ENCODE measurements at regions not wholly inside any gene's neighbourhood (a gene's known extent, or its start where the extent isn't known, plus 50 kb on each side); places are given as distances from the start of the nearest gene placed in this dataset.

GRCh38 chr1:91171898-91172297 is 150.1 kb upstream of the ZNF644 start:
- DNase-seq (ENCODE audit: low spot score) (no peak), ATAC-seq (no peak)
- H3K27ac Mint-ChIP-seq = no peak overlapping the region
- TF ChIP-seq ZBTB43 (CRISPR knock-in tag; IDR thresholded peaks at IDR 0.05) (no peak), CREB1 (CRISPR knock-in tag; IDR thresholded peaks at IDR 0.05) (no peak), MAX (CRISPR knock-in tag; IDR thresholded peaks at IDR 0.05) (no peak), MYBL2 (CRISPR knock-in tag; IDR thresholded peaks at IDR 0.05) (no peak), HMGA2 (CRISPR knock-in tag; IDR thresholded peaks at IDR 0.05) (no peak), ERG (CRISPR knock-in tag; IDR thresholded peaks at IDR 0.05) (no peak), ZNF317 (CRISPR knock-in tag; IDR thresholded peaks at IDR 0.05; ENCODE audit: borderline replicate concordance, low read depth) (no peak), ZNF512 (CRISPR knock-in tag; IDR thresholded peaks at IDR 0.05; ENCODE audit: borderline replicate concordance) (no peak), TEAD1 (CRISPR knock-in tag; IDR thresholded peaks at IDR 0.05) (no peak), E2F5 (CRISPR knock-in tag; IDR thresholded peaks at IDR 0.05) (no peak), NR3C1 (CRISPR knock-in tag; conservative IDR thresholded peaks at IDR 0.05; ENCODE audit: low read depth) (no peak)
- no peaks in the 10 kb centered on the region for H3K36me3 Mint-ChIP-seq
- ChIA-PET POLR2A (no interaction called here), CTCF (no interaction called here)
- no peaks in the 10 kb centered on the region for H3K9me3 Mint-ChIP-seq
- H3K4me3 Mint-ChIP-seq = no peak overlapping the region
- no peaks in the 10 kb centered on the region; the same call in 1 of the 2 replicates for H3K27me3 Mint-ChIP-seq (ENCODE audit: low read depth)
- no peaks in the 10 kb centered on the region for H3K4me1 Mint-ChIP-seq

- ATAC-seq (no peak), DNase-seq (ENCODE audit: low spot score) (no peak)
- Mint-ChIP-seq H3K9me3 (no peaks in the 10 kb centered on the region), H3K36me3 (no peaks in the 10 kb centered on the region), H3K4me1 (peaks cover 6% of the 10 kb centered on the region), H3K27me3 (ENCODE audit: low read depth) (no peaks in the 10 kb centered on the region; the same call in 1 of the 2 replicates), H3K27ac (no peak overlapping the region), H3K4me3 (no peak overlapping the region)
- ChIA-PET POLR2A (no interaction called here), CTCF (interaction anchor here (1.9 kb wide), 1 partner anchor 108 kb away, joined by 6 read pairs; no protein-coding TSS in a partner anchor)
- TF ChIP-seq CTCF (IDR thresholded peaks at IDR 0.05) = no peak
- TF ChIP-seq SP1 (CRISPR knock-in tag; conservative IDR thresholded peaks at IDR 0.05) = no peak
- no peak for TF ChIP-seq HMGA2 (CRISPR knock-in tag; IDR thresholded peaks at IDR 0.05)
- no peak for TF ChIP-seq ZNF121 (CRISPR knock-in tag; IDR thresholded peaks at IDR 0.05)
- TF ChIP-seq ZNF532 (CRISPR knock-in tag; IDR thresholded peaks at IDR 0.05; ENCODE audit: borderline replicate concordance) = no peak
- TF ChIP-seq IRF2 (CRISPR knock-in tag; IDR thresholded peaks at IDR 0.05; ENCODE audit: borderline replicate concordance, low read depth) = no peak
- TF ChIP-seq ZNF281 (CRISPR knock-in tag; IDR thresholded peaks at IDR 0.05) = no peak
- no peak for TF ChIP-seq ZNF396 (CRISPR knock-in tag; IDR thresholded peaks at IDR 0.05; ENCODE audit: borderline replicate concordance)
- no peak for TF ChIP-seq ZNF317 (CRISPR knock-in tag; IDR thresholded peaks at IDR 0.05; ENCODE audit: borderline replicate concordance, low read depth)
- no peak for TF ChIP-seq NFYB (CRISPR knock-in tag; conservative IDR thresholded peaks at IDR 0.05; ENCODE audit: low read depth)
- no peak for TF ChIP-seq CDX4 (CRISPR knock-in tag; IDR thresholded peaks at IDR 0.05; ENCODE audit: borderline replicate concordance)
These were observed 148.7 kb upstream of the ZNF644 start for GRCh38 chr1:91170571-91170970.
